ENCODE measurements at regions not wholly inside any gene's neighbourhood (a gene's known extent, or its start where the extent isn't known, plus 50 kb on each side); places are given as distances from the start of the nearest gene placed in this dataset.

- no peak overlapping the region for H3K27ac ChIP-seq
- H3K27me3 ChIP-seq (replicated peaks in 1 of 7) = peaks cover 0 to 15% (median 0%) of the 10 kb centered on the region in 7 donors
- peaks cover 0 to 10% (median 2%) of the 10 kb centered on the region in 6 donors for H3K4me1 ChIP-seq
- H3K4me3 ChIP-seq = no peak overlapping the region
- H3K9me3 ChIP-seq = peaks cover 0 to 4% (median 0%) of the 10 kb centered on the region in 8 donors
- intact Hi-C loops (cut with DNase I; ENCODE audit: low total_unique reads) = no loop called here
- 86 to 95% (median 91%) methylated on average over 6 of the region's 6 CpGs for WGBS, 5 donors
- DNase-seq = peak; percentile 27
- TF ChIP-seq CTCF (IDR thresholded peaks at IDR 0.05 in 8 of 11, conservative IDR thresholded peaks at IDR 0.05 in 3 of 11) (no peak), POLR2A (IDR thresholded peaks at IDR 0.05) (no peak), POLR2AphosphoS5 (IDR thresholded peaks at IDR 0.05) (no peak)
- H3K36me3 ChIP-seq = no peaks in the 10 kb centered on the region
These were observed 308.8 kb upstream of the ZNF32 start for GRCh38 chr10:43957267-43958070.

- H3K36me3 ChIP-seq = no peaks in the 10 kb centered on the region
- peaks cover 0 to under 1% (median 0%) of the 10 kb centered on the region in 6 donors for H3K4me1 ChIP-seq
- intact Hi-C loops (cut with DNase I; ENCODE audit: low total_unique reads) = no loop called here
- 71 to 94% (median 83%) methylated on average over 3 of the region's 3 CpGs for WGBS, 5 donors
- no peak for TF ChIP-seq POLR2A (IDR thresholded peaks at IDR 0.05)
- H3K9me3 ChIP-seq = peaks cover 0 to 4% (median 0%) of the 10 kb centered on the region in 8 donors
- peaks cover 0 to 15% (median 0%) of the 10 kb centered on the region in 7 donors for H3K27me3 ChIP-seq (replicated peaks in 1 of 7)
- H3K27ac ChIP-seq = no peak overlapping the region
- DNase-seq = peak; percentile 23
- no peak overlapping the region for H3K4me3 ChIP-seq
These were observed 307.3 kb upstream of the ZNF32 start for GRCh38 chr10:43955978-43956377.

- H3K9me3 ChIP-seq = peaks cover 0 to 4% (median 0%) of the 10 kb centered on the region in 8 donors
- TF ChIP-seq CTCF (IDR thresholded peaks at IDR 0.05 in 8 of 11, conservative IDR thresholded peaks at IDR 0.05 in 3 of 11) (no peak), POLR2A (IDR thresholded peaks at IDR 0.05) (no peak), POLR2AphosphoS5 (IDR thresholded peaks at IDR 0.05) (no peak)
- WGBS, 5 donors = 84 to 95% (median 92%) methylated on average over 5 of the region's 5 CpGs
- no peak overlapping the region for H3K4me3 ChIP-seq
- no peaks in the 10 kb centered on the region for H3K4me1 ChIP-seq
- no peak for DNase-seq
- intact Hi-C loops (cut with DNase I; ENCODE audit: low total_unique reads) = no loop called here
- H3K36me3 ChIP-seq = no peaks in the 10 kb centered on the region
- H3K27me3 ChIP-seq (replicated peaks in 1 of 7) = peaks cover 0 to 15% (median 0%) of the 10 kb centered on the region in 7 donors
- no peak overlapping the region for H3K27ac ChIP-seq
These were observed 306.4 kb upstream of the ZNF32 start for GRCh38 chr10:43955002-43955596.

GRCh38 chr10:43953672-43954071 is 305.0 kb upstream of the ZNF32 start:
- Histone ChIP-seq H3K27ac (no peak overlapping the region), H3K36me3 (no peaks in the 10 kb centered on the region), H3K4me1 (no peaks in the 10 kb centered on the region), H3K4me3 (no peak overlapping the region), H3K9me3 (peaks cover 0 to 4% (median 0%) of the 10 kb centered on the region in 8 donors), H3K27me3 (replicated peaks in 1 of 7) (peaks cover 0 to 15% (median 0%) of the 10 kb centered on the region in 7 donors)
- whole genome bisulfite sequencing, 5 donors = 69 to 89% (median 85%) methylated on average over 3 of the region's 3 CpGs
- intact Hi-C loops (cut with DNase I; ENCODE audit: low total_unique reads) = no loop called here
- peak; percentile 41 for DNase-seq
- TF ChIP-seq POLR2AphosphoS5 (IDR thresholded peaks at IDR 0.05) (no peak), CTCF (IDR thresholded peaks at IDR 0.05 in 8 of 11, conservative IDR thresholded peaks at IDR 0.05 in 3 of 11) (no peak), POLR2A (IDR thresholded peaks at IDR 0.05) (no peak)
